ENCODE measurements at regions not wholly inside any gene's neighbourhood (a gene's known extent, or its start where the extent isn't known, plus 50 kb on each side); places are given as distances from the start of the nearest gene placed in this dataset.

- TF ChIP-seq, protein P1, sequence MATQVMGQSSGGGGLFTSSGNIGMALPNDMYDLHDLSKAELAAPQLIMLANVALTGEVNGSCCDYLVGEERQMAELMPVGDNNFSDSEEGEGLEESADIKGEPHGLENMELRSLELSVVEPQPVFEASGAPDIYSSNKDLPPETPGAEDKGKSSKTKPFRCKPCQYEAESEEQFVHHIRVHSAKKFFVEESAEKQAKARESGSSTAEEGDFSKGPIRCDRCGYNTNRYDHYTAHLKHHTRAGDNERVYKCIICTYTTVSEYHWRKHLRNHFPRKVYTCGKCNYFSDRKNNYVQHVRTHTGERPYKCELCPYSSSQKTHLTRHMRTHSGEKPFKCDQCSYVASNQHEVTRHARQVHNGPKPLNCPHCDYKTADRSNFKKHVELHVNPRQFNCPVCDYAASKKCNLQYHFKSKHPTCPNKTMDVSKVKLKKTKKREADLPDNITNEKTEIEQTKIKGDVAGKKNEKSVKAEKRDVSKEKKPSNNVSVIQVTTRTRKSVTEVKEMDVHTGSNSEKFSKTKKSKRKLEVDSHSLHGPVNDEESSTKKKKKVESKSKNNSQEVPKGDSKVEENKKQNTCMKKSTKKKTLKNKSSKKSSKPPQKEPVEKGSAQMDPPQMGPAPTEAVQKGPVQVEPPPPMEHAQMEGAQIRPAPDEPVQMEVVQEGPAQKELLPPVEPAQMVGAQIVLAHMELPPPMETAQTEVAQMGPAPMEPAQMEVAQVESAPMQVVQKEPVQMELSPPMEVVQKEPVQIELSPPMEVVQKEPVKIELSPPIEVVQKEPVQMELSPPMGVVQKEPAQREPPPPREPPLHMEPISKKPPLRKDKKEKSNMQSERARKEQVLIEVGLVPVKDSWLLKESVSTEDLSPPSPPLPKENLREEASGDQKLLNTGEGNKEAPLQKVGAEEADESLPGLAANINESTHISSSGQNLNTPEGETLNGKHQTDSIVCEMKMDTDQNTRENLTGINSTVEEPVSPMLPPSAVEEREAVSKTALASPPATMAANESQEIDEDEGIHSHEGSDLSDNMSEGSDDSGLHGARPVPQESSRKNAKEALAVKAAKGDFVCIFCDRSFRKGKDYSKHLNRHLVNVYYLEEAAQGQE (IDR thresholded peaks at IDR 0.05; ENCODE audit: low read depth), result peak; percentile 51; the same call in 1 of the 2 replicates
- no peak for TF ChIP-seq YY1 (IDR thresholded peaks at IDR 0.05; ENCODE audit: low read depth)
- TF ChIP-seq CREB1 (IDR thresholded peaks at IDR 0.05; ENCODE audit: low read depth), result no peak
- no peak for TF ChIP-seq FOXM1 (IDR thresholded peaks at IDR 0.05; ENCODE audit: borderline replicate concordance, low read depth)
- no peak for TF ChIP-seq MAX (IDR thresholded peaks at IDR 0.05)
- TF ChIP-seq EP300 (IDR thresholded peaks at IDR 0.05; ENCODE audit: borderline replicate concordance), result no peak
- TF ChIP-seq TEAD4 (IDR thresholded peaks at IDR 0.05), result no peak
- TF ChIP-seq TCF12 (IDR thresholded peaks at IDR 0.05; ENCODE audit: low read depth), result no peak
Observed at GRCh38 chrX:95330292-95330691, 1354.3 kb upstream of the DIAPH2 start.

All from Ishikawa (cell line).